AG09319 (cell line): ENCODE measurements at regions not wholly inside any gene's neighbourhood (a gene's known extent, or its start where the extent isn't known, plus 50 kb on each side); places are given as distances from the start of the nearest gene placed in this dataset.

Source experiments
- DNase-seq: peaks from one replicate; pipeline ENCODE4 v3.0.0-alpha.2; 2010; ENCODE audit warnings: low read depth; ENCODE audit errors: extremely low read depth
- CTCF ChIP-seq: IDR thresholded peaks from 2 replicates; pipeline ENCODE4 v1.5.1; 2011; ENCODE audit warnings: low read depth, mild to moderate bottlenecking, inconsistent platforms, low read length, moderate library complexity

GRCh38 chr7:21185653-21186265, 242.1 kb upstream of the SP4 start:
- DNase-seq: no peak
- TF ChIP-seq CTCF: no peak

- DNase-seq: no peak
- no peak for TF ChIP-seq CTCF
Observed at GRCh38 chr7:21191321-21192073, 236.4 kb upstream of the SP4 start.

GRCh38 chr7:21192657-21193056, 235.2 kb upstream of the SP4 start:
- TF ChIP-seq CTCF: no peak
- DNase-seq: no peak

DNA sequence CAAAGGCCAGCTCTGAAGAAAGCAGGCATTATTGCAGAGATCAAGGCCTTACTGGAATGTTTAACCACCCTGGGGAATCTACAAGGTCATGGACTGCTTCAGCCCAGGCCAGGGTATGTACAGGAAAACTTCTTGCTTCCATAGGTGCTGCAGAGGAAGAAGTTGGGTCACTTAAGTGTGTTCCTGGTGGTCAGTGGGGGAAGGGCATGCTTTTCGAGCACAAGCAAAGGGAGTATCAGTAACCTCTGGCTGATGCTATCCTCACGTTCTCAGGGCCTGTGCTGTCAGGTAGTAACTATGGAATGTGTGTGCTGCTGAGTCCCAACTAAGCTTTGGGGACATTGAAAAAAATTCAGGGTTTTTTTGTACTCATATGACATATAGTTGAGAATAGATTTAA, 234.0 kb upstream of the SP4 start:
- TF ChIP-seq CTCF: no peak
- DNase-seq: no peak

DNA sequence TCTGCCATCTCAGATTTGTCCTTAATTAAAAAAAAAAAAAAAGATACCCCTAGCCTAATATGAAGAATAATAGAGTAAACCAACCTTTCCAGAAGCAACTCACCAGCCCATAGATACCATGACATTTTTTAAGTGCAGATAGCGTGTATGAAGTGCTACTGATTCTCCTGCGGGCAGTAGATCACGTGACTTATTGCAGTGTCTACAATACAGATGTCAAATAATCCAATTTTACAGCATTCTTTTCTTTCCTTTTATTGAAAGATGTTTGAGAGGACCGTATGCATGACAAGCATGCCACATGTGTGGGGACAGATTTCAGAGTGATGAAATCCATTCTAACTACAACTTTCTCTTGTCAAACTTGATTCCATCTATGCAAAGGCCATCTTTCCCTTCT, 232.9 kb upstream of the SP4 start:
- TF ChIP-seq CTCF: no peak
- DNase-seq: no peak

DNA sequence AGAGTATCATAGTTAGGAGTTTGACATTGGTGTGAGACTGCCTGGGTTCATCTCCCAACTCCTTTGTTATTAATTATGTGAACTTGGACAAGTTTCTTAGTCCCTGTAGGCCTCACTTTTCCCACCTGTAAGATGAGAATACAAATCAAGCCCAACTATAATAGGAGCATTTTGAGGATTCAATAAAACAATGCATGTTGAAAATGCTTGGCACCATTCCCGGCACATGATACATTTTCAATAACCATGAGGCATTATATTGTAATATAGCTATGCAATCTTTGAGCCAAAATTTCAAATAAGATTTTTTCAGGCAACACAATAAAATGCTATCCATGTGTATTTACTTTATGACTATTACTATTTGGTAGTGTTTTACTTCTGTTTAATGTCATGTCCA, 229.0 kb upstream of the SP4 start:
- DNase-seq: no peak
- TF ChIP-seq CTCF: no peak

DNA sequence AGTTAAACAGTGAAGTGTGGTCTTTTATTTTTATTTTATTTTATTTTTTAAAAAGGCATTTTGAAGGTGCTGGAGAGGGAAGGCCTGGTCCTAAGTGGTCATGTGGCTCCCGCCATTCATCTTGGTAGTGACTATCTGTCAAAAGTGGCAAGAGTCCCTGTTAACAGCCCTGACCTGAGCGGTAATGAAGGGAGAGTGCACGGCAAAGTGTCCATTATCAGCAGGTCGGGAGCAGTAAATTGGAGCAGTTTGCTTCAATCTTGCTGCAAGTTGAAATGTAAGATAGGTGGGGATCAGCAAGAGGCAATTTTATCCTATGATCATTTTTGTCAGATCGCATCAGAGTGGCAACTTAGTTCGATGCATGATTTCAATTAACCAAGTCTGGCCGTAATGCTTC, 227.4 kb upstream of the SP4 start:
- DNase-seq: no peak

More for the DNA sequence above, 227.4 kb upstream of the SP4 start:
- no peak for TF ChIP-seq CTCF
